CD14-positive monocyte (primary cell): ENCODE measurements at regions not wholly inside any gene's neighbourhood (a gene's known extent, or its start where the extent isn't known, plus 50 kb on each side); places are given as distances from the start of the nearest gene placed in this dataset.

Experiments used
- DNase-seq, 3 donors: peaks; one replicate each; pipeline ENCODE4 v3.0.0-alpha.2; 2011 to 2022
- H2AFZ ChIP-seq: 2 replicates; pipeline ENCODE4 v1.6.0; 2012; ENCODE audit warnings: mild to moderate bottlenecking, low read depth, low read length, inconsistent platforms; ENCODE audit not compliant: insufficient read depth, poor library complexity, severe bottlenecking
- H3K27ac ChIP-seq, 2 donors: 1 replicate in 1 of 2; 2 replicates in 1 of 2; pipeline ENCODE4 v1.5.1; 2012 to 2013; ENCODE audit warnings: low read length in 2 of 2, control low read depth in 1 of 2, inconsistent platforms in 1 of 2, low read depth in 1 of 2, mild to moderate bottlenecking in 1 of 2
- H3K27me3 ChIP-seq, 2 donors: one replicate each; pipeline versions ENCODE4 v1.6.0 to v1.6.1; 2011 to 2013; ENCODE audit warnings: low read length in 2 of 2; ENCODE audit not compliant: control insufficient read depth in 2 of 2, insufficient read depth in 2 of 2
- H3K36me3 ChIP-seq, 2 donors: replicated peaks in 1 of 2; 1 replicate in 1 of 2; 2 replicates in 1 of 2; pipeline versions ENCODE4 v1.5.1 to v1.6.1; 2012 to 2013; ENCODE audit warnings: low read length in 2 of 2, control low read depth in 1 of 2, inconsistent platforms in 1 of 2, mild to moderate bottlenecking in 1 of 2; ENCODE audit not compliant: insufficient read depth in 2 of 2, control insufficient read depth in 1 of 2
- H3K4me1 ChIP-seq, 2 donors: 1 replicate in 1 of 2; 2 replicates in 1 of 2; pipeline versions ENCODE4 v1.5.1 to v1.6.1; 2012 to 2013; ENCODE audit warnings: low read length in 2 of 2, control low read depth in 1 of 2, inconsistent platforms in 1 of 2, mild to moderate bottlenecking in 1 of 2, moderate library complexity in 1 of 2; ENCODE audit not compliant: insufficient read depth in 2 of 2, control insufficient read depth in 1 of 2
- H3K4me2 ChIP-seq: replicated peaks from 2 replicates; pipeline ENCODE3; 2012; ENCODE audit warnings: low read length, moderate library complexity, mild to moderate bottlenecking; ENCODE audit not compliant: poor library complexity, severe bottlenecking; ENCODE audit errors: extremely low read depth
- H3K4me3 ChIP-seq, 3 experiments: fragments of 200-600 bp in 1 of 3; sonication (generic) in 1 of 3; replicated peaks in 1 of 3; 1 replicate in 2 of 3; 2 replicates in 1 of 3; pipeline ENCODE4 v1.5.1; 2011 to 2013; ENCODE audit warnings: low read length in 3 of 3, mild to moderate bottlenecking in 3 of 3, control low read depth in 2 of 3, low read depth in 2 of 3, inconsistent platforms in 1 of 3, moderate library complexity in 1 of 3
- H3K79me2 ChIP-seq: 2 replicates; pipeline ENCODE4 v1.6.0; 2012; ENCODE audit warnings: mild to moderate bottlenecking, control low read depth, inconsistent platforms, low read length, moderate library complexity; ENCODE audit not compliant: insufficient read depth
- H3K9ac ChIP-seq: 2 replicates; pipeline ENCODE4 v1.6.0; 2017; ENCODE audit warnings: low read length, mild to moderate bottlenecking; ENCODE audit not compliant: insufficient read depth, poor library complexity, severe bottlenecking
- H3K9me3 ChIP-seq, 2 donors: replicated peaks in 1 of 2; 1 replicate in 1 of 2; 2 replicates in 1 of 2; pipeline versions ENCODE4 v1.5.1 to v1.6.1; 2012 to 2013; ENCODE audit warnings: low read length in 2 of 2, control low read depth in 1 of 2; ENCODE audit not compliant: control insufficient read depth in 1 of 2, insufficient read depth in 1 of 2
- H4K20me1 ChIP-seq: 2 replicates; pipeline ENCODE4 v1.6.0; 2012; ENCODE audit warnings: mild to moderate bottlenecking, low read length, control low read depth, moderate library complexity; ENCODE audit not compliant: insufficient read depth
- H3K27ac Mint-ChIP-seq, 7 donors: one replicate each; pipeline ENCODE4 v1.8.0; 2020; ENCODE audit warnings: mild to moderate bottlenecking in 7 of 7, mixed read lengths in 7 of 7, moderate library complexity in 6 of 7, inconsistent platforms in 2 of 7
- H3K27me3 Mint-ChIP-seq, 3 donors: one replicate each; pipeline ENCODE4 v1.8.0; 2021 to 2022; ENCODE audit warnings: low read depth in 3 of 3, mild to moderate bottlenecking in 3 of 3, mixed read lengths in 3 of 3, moderate library complexity in 3 of 3, inconsistent platforms in 1 of 3
- H3K36me3 Mint-ChIP-seq, 2 donors: one replicate each; pipeline ENCODE4 v1.8.0; 2020; ENCODE audit warnings: mixed read lengths in 2 of 2, inconsistent platforms in 1 of 2, mild to moderate bottlenecking in 1 of 2
- H3K4me1 Mint-ChIP-seq: one replicate; pipeline ENCODE4 v1.8.0; 2020; ENCODE audit warnings: mild to moderate bottlenecking, mixed read lengths
- H3K4me3 Mint-ChIP-seq, 2 donors: one replicate each; pipeline ENCODE4 v1.8.0; 2020; ENCODE audit warnings: mild to moderate bottlenecking in 2 of 2, mixed read lengths in 2 of 2, moderate library complexity in 1 of 2
- H3K9me3 Mint-ChIP-seq, 7 donors: one replicate each; pipeline ENCODE4 v1.8.0; 2020 to 2022; ENCODE audit warnings: mixed read lengths in 7 of 7, mild to moderate bottlenecking in 6 of 7, moderate library complexity in 6 of 7, inconsistent platforms in 2 of 7
- WGBS: methylation state at CpG from one replicate; pipeline ENCODE4 v1.1.5; 2013; ENCODE audit warnings: missing lambda C conversion rate; ENCODE audit not compliant: insufficient coverage; 5-methylcytosine and 5-hydroxymethylcytosine counted together
- intact Hi-C, 2 donors: fragments of 100-400 bp; cut with micrococcal nuclease; formaldehyde crosslinking; loops; one replicate each; pipeline versions ENCODE4 v1.15.0 to v1.15.1; 2023
- TF ChIP-seq, protein P1 (sequence below): fragments of 200-600 bp; IDR thresholded peaks from one replicate; pipeline ENCODE4 v1.8.0; 2022; ENCODE audit warnings: antibody characterized with exemption, mild to moderate bottlenecking

DNA sequence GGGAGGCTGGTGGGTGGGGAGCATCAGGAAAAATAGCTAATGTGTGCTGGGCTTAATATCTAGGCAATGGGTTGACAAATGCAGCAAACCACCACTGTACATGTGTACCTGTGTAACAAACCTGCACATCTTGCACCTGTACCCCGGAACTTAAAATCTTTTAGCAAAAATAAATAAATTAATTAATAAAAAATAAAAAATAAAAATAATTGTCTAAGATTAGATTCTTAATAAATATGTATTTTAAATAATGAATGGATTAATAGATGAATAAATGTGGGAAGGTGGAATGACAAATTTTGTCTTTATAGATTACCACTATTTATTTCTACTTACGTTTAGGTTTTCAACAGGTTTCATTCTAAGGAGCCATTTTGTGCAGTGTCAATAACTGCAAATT, 563.5 kb upstream of the B3GALT2 start:
- Histone ChIP-seq H3K27ac (no peak overlapping the region), H3K9me3 (no peaks in the 10 kb centered on the region), H3K27me3 (no peaks in the 10 kb centered on the region), H3K36me3 (no peaks in the 10 kb centered on the region), H2AFZ (no peak overlapping the region), H3K4me1 (no peaks in the 10 kb centered on the region), H3K4me3 (no peak overlapping the region), H4K20me1 (no peaks in the 10 kb centered on the region), H3K4me2 (no peak overlapping the region), H3K79me2 (no peaks in the 10 kb centered on the region), H3K9ac (no peak overlapping the region)
- no peaks in the 10 kb centered on the region for H3K4me1 Mint-ChIP-seq
- intact Hi-C loops, result no loop called here
- TF ChIP-seq, protein P1, sequence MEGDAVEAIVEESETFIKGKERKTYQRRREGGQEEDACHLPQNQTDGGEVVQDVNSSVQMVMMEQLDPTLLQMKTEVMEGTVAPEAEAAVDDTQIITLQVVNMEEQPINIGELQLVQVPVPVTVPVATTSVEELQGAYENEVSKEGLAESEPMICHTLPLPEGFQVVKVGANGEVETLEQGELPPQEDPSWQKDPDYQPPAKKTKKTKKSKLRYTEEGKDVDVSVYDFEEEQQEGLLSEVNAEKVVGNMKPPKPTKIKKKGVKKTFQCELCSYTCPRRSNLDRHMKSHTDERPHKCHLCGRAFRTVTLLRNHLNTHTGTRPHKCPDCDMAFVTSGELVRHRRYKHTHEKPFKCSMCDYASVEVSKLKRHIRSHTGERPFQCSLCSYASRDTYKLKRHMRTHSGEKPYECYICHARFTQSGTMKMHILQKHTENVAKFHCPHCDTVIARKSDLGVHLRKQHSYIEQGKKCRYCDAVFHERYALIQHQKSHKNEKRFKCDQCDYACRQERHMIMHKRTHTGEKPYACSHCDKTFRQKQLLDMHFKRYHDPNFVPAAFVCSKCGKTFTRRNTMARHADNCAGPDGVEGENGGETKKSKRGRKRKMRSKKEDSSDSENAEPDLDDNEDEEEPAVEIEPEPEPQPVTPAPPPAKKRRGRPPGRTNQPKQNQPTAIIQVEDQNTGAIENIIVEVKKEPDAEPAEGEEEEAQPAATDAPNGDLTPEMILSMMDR, result no peak
- H3K9me3 Mint-ChIP-seq, result peaks cover 0 to 4% (median 0%) of the 10 kb centered on the region in 7 donors
- no peak overlapping the region for H3K4me3 Mint-ChIP-seq
- no peaks in the 10 kb centered on the region for H3K27me3 Mint-ChIP-seq
- WGBS, result no CpG with 5 or more reads among the region's 2 CpGs
- no peak for DNase-seq
- H3K36me3 Mint-ChIP-seq, result no peaks in the 10 kb centered on the region
- no peak overlapping the region for H3K27ac Mint-ChIP-seq

DNA sequence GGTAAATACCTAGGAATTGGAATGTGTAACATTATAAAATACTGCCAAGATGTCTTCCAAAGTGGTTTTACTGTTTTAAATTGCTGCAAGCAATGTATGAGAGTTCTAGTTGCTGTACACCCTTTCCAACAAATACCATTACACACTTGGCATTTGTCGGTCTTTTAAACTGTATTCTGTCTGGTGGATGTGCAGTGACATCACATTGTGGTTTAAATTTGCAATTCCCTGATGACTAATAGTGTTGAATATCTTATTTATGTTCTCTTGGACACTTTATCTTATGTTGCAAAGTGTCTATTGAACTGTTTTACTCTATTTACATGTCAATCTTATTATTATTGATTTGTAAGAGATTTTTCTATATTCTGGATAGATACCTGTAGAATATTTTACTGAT, 561.2 kb upstream of the B3GALT2 start:
- Histone ChIP-seq H3K79me2 (no peaks in the 10 kb centered on the region), H3K27ac (no peak overlapping the region), H3K4me1 (no peaks in the 10 kb centered on the region), H3K9ac (no peak overlapping the region), H3K27me3 (no peaks in the 10 kb centered on the region), H3K4me2 (no peak overlapping the region), H3K36me3 (no peaks in the 10 kb centered on the region), H3K9me3 (no peaks in the 10 kb centered on the region), H4K20me1 (no peaks in the 10 kb centered on the region), H3K4me3 (no peak overlapping the region), H2AFZ (no peak overlapping the region)
- intact Hi-C loops, result no loop called here
- TF ChIP-seq, protein P1, result no peak
- Mint-ChIP-seq H3K27me3 (no peaks in the 10 kb centered on the region), H3K9me3 (peaks cover 0 to 4% (median 0%) of the 10 kb centered on the region in 7 donors), H3K4me3 (no peak overlapping the region), H3K27ac (no peak overlapping the region), H3K4me1 (no peaks in the 10 kb centered on the region), H3K36me3 (no peaks in the 10 kb centered on the region)
- WGBS, result no CpG with 5 or more reads among the region's 1 CpG
- no peak for DNase-seq
